HG03095 (cell line): ENCODE measurements at regions not wholly inside any gene's neighbourhood (a gene's known extent, or its start where the extent isn't known, plus 50 kb on each side); places are given as distances from the start of the nearest gene placed in this dataset.

ENCODE experiments used
- ATAC-seq: cut with Tn5 transposase; IDR thresholded peaks from one replicate; pipeline ENCODE4 v1.9.1; 2021; ENCODE audit warnings: moderate library complexity; ENCODE audit not compliant: unreplicated experiment

GRCh38 chr12:67208281-67209067 lies 60.7 kb upstream of the CAND1 start:
- ATAC-seq, result no peak

GRCh38 chr12:67211029-67211428 lies 58.1 kb upstream of the CAND1 start:
- ATAC-seq, result no peak

DNA sequence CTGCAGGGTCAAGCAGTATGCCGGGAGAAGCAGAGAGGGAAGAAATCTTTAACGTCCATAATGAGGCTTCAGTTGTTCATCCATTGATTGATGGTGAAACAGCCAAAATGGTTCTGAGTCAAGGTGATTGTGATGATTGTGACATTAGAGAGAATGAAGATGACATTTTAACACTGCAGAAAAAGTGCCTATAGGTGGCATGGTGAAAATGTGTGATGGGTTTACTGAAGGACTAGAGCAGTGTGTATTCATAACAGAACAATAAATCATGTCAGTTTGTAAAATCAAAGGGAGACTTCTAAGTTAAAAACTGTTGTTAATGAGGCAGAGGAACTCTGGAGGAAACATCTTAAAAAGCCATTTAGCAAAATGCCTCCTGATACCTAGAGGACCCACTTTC lies 57.7 kb upstream of the CAND1 start:
- no peak for ATAC-seq

GRCh38 chr12:67217647-67218046 lies 51.5 kb upstream of the CAND1 start:
- ATAC-seq, result no peak
